ENCODE measurements at regions not wholly inside any gene's neighbourhood (a gene's known extent, or its start where the extent isn't known, plus 50 kb on each side); places are given as distances from the start of the nearest gene placed in this dataset.

DNA sequence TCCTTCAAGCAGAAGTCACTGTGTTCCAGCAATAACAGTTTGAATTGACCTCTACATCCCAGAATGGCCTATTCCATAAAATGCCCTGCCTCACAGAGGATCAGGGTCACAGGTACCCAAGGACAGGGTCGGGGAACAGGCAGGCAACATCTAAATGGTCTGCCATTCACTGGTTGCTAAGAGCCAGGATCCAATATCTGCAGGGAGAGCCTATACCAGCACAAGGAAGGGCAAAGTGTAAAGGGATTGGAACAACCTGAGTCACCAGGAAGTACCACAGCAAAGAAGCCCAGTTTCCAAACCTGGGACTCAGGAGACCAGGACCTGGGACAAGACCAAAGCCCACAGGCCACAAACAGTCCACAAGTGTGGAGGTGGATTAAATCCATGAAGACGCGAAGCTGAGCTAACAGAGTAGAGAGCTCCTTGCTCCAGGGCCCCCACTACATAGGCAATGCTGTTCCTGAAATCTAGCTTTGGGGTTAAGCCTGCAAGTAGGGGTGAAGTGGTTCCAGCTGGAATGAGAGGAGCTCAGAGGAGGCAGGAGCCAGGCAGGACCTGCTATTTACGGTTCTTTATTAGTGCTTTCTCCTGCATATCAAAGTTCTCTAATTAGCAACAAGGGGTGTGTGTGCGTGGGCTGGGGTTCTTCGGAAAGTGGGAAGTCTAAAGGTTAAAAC lies 274.3 kb downstream of the BCL11B start:
- no peak for DNase-seq (ENCODE audit: low read depth)

DNA sequence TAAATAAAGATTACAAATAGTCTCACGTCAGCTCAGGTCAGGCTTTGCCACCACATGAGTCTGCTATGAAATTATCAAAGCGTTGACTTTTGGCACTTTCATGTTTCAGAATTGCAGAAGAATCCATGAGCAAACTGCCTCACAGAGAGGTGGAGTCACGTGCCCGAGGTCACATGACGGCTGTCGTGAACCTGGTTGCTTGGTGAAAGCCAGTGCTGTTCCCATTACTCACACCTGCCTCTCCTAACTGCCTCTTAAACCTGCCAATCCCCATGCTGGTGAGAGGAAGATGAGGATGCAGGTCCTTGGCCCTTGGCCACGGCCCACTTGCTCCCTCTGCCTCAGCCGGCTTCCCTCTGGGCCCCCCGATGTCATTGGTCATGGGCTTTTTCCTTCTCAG lies 272.7 kb downstream of the BCL11B start:
- DNase-seq (ENCODE audit: low read depth) = no peak

DNA sequence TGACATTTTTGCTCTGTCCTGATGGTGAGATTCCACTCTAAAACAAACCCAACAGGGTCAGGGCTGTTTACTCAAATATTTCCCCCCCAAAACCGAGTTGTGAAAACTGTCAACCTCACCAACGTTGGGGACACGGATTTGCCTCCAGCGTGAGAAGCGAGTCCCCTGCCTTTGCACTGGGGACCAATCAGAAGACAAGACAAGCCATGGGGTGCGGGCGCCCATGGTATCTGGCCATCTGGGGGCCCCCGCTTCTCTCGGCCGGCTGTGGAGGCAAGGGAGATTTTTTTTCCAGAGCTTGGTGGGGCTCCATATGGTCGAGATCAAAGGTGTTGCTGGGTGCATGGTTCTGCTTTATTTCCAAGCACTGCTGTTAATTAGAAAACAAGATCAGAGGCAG lies 272.1 kb downstream of the BCL11B start:
- no peak for DNase-seq (ENCODE audit: low read depth)

DNA sequence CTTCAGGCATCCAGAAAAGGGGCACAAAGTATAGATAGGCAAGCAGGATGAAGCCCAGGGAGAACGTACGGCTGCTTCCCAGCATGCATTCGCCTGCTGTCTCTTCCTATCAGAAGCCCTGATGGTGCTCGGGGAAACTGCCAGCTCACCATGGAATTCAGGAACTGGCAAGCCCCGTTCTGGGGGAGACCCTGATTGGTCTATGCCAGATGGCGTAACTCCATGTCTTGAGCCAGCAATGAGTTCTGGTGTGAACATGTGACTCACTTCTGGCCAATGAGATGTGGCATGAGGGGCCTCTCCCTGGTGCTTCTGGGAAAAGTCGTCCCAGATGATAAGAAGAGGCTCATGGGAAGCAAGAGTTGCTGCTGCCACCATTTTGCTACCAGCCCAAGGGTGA lies 270.8 kb downstream of the BCL11B start:
- no peak for DNase-seq (ENCODE audit: low read depth)

DNA sequence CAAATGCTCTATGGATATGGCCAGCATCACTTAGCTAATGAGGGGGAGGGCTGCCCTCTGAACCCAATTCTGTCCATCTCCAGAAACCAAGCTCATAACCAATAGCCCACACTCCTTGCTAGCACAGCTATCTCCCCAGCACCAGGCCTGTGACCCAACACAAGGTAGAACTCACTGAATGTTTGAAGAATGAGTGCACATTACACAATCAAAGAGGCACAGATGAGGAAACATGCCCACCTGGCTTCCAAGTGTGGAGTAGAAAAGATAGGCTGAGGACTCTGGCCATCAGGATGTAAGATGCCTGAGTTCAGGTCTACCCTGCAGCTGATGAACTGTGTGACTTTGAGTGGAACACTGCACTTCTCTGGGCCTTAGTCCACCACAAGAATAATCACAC lies 268.4 kb downstream of the BCL11B start:
- DNase-seq (ENCODE audit: low read depth) = no peak

DNA sequence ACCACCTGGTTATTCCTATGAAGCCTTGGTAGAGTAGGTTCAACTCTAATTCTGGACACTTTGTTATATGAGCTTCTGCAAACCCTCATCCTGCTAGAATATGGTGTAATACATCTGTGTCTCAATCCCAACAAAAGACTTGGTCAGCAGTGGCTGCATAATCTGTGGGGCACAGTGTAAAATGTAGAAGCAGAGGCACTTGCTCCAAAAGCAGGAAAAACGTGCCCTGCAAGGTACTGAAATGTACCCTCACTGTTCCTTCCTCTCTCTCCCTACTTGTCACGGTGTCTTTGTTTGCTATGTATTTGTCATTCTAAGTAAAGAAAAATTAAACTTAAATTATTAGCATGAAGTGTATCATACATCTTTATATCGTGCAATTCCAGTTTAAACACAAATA lies 267.9 kb downstream of the BCL11B start:
- no peak for DNase-seq (ENCODE audit: low read depth)

DNA sequence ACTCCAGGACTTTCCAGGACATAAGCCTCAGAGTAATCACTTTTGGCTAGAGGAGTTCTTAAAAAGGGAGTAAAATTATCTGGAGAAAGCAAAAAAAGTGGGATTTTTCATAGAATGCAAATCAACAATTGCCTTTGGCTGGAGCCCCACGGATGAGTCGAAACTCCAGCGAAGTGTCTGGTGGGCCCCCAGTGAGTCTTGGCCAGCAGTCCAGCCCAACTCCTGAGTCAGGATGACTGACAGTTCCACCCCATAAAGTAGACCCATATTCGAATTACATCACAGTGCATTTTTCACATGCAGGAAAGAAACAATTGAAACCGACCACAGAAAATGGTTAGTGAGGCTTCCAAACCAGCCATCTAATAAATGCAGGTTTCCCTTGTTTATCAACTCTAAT lies 265.7 kb downstream of the BCL11B start:
- DNase-seq (ENCODE audit: low read depth) = no peak

DNA sequence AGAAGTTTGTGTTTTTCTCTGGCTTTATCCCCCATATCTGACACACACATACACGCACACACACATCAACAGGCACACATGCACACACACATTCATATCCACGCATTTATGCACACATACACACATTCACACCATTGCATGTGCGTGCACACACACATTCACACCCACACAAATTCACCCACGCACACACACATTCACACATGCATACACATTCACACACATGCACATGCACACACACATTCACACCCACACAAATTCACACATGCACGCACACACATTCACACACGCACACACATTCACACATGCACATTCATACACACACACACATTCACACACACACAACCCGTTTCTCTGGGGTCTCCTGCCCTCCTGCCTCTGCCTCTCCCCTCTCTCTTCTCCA lies 264.2 kb downstream of the BCL11B start:
- no peak for DNase-seq (ENCODE audit: low read depth)

DNA sequence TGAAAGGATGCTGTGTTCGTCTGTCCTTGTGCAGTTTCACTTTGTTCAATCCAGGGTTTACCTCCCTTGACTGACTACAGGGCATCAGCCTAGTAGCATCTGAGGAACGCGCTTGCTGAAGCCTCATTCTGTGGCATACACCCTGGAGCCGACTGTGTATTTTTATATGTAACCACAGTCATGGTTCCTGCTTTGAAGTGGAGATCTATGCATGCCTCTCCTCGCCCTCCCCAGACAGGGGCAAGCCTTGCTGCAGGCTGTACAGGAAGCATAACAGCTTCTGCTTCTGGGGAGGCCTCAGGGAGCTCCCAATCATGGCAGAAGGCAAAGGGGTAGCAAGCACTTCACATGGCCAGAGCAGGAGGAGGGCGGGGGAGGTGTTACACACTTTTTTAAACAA lies 262.1 kb downstream of the BCL11B start:
- DNase-seq (ENCODE audit: low read depth) = no peak

DNA sequence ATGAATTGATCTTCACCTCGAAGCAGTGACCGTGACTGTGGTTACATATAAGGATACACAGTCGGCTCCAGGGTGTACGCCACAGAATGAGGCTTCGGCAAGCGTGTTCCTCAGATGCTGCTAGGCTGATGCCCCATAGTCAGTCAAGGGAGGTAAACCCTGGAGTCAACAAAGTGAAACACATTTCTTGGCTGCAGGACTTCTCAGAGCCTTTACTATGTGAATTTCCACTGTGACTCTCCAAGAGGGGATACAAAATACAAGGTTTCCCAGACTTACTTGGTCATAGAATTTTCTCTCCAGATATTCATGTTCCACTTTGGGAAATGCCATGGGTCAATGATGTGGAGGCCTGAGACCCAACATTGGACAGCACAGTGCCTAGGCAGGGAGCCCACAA lies 260.6 kb downstream of the BCL11B start:
- no peak for DNase-seq (ENCODE audit: low read depth)

DNA sequence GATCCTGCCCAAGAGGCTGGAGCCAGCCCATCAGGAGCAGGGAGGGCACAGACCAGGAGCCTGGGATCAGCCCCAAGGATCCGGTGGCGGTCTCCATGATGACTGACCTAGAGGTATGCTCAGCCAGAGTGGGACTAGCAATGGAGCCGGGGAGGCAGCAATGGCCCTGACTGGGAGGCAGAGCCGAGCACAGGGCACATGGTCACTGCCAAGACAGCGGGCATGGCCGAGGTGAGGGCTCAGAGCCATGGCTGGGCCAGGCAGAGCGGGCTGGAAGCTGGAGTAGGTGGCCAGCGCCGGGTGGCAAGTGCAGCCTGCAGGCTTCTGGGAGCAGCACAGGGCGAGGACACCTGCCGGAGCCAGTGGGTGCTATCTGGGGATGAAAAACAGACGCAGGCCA lies 259.3 kb downstream of the BCL11B start:
- no peak for DNase-seq (ENCODE audit: low read depth)

DNA sequence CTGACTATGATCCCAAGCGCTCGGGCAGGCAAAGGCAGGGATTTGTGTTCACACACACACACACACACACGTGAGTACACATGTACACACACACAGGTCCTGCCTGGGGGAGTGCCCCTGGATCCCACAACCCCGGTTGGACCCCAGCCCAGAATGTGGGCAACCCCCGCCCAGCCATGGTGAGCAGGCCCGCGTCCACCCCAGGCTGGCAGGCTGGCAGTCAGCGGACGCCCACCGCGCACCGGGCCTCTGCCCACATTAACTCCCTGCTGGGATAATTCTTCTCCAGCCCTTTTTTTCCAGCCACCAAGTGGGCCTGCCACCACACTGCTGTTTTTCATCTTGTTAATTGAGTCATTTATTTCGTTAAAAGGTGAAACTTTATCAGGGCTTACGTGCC lies 256.2 kb downstream of the BCL11B start:
- DNase-seq (ENCODE audit: low read depth) = no peak

DNA sequence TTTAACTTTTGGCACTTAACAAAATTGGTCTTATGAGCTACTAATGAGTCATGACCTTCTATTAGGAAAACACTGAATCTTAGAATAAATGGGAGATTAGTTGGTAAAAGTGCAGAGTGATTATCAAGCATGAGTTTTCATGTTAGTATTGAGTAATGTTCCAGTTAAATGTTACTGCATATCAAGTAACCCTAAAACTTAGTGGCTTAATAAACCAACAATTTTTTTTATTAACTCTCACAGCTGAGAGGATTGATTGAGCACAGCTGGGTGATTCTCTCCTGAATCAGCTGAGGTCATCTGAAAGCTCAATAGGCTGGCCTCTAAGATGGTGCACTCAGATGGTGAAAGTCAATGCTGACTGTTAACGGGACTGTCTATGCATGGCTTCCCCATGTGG lies 248.6 kb downstream of the BCL11B start:
- DNase-seq (ENCODE audit: low read depth) = no peak

DNA sequence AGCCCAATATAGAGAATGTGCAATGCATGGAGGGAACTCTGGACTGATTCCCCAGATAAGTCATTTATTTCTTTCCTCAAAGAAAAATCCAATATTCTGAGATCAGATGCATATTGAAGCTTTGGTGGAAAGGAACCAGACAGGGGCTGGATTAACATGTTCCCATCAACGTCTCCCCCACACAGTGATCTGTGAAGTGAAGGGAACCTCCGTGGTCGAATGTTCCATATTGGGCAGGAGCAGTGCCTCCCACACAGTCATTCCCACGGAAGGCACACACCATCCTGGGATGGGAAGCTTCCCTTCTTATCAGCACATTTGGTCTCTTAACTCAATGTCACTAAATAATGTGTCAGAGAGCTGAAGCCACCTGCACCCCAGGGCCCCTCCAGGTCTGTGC lies 247.1 kb downstream of the BCL11B start:
- DNase-seq (ENCODE audit: low read depth) = no peak

DNA sequence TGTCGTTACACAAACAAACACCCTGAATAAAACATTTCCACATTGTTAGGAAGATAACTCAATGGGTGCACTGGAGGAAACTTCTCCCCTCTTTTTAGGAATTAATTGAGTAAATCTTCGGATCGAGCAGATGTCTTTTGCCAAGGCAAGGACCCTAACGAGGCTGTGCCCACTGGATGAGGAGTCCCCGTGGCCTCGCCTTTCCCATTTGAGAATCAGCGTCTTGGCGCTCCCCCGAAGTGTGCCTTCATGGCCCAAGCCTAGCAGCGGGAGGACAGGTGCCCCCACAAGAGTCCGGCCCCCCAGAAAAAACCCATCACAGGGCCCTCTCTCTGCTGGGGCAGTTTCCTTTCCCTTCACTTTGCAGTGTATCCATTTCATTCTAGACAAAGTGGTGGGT lies 246.6 kb downstream of the BCL11B start:
- no peak for DNase-seq (ENCODE audit: low read depth)

DNA sequence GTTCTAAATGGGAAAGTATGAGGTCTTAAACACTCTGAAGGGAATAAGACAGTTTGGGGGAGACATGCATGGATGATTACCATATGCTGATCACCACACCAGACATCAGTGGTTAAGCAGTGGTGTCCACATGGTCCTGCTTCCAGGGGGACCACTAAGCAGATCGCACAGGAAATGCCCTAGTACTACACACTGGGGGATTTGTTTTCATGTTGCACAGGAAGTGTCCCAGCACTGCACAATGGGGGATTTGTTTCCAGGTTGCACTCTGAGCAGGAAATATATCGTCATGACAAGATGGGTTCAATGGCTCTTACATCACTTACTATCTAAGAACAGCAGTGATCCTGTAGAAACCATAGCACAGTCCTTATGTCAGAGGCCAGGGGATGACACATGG lies 245.5 kb downstream of the BCL11B start:
- no peak for DNase-seq (ENCODE audit: low read depth)

DNA sequence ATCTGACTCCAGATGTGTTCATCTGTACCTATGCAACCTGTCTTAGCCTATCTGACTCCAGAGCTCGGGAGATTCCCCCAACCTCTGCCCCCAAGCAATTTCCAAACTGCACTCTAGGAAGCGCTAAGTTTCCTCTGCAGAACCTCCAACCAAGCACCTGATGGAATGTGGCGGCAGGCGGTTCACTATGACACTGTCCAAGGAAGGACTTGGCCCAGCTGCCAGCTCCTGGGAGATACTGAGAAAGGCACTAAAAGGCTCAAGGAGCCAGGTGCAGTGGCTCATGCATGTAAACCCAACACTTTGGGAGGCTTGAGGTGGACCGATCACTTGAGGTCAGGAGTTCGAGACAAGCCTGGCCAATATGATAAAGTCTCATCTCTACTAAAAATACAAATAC lies 244.0 kb downstream of the BCL11B start:
- no peak for DNase-seq (ENCODE audit: low read depth)

DNA sequence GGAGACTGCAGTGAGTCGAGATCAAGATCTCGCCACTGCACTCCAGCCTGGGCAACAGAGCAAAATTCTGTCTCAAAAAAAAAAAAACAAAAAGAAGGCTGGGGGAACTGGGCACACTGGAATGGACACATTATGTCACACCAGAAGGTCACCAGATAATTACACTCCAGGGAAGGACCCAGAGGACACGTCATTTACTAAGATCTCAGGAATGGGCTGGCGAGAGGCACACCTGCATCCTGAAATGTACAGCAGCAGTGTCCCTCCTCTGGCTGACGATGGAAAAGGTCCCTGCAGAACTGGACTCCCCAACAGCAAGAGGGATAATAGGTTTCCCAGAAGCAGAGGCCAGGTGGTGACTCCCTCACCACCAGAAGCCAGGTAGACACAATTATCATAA lies 243.5 kb downstream of the BCL11B start:
- no peak for DNase-seq (ENCODE audit: low read depth)

DNA sequence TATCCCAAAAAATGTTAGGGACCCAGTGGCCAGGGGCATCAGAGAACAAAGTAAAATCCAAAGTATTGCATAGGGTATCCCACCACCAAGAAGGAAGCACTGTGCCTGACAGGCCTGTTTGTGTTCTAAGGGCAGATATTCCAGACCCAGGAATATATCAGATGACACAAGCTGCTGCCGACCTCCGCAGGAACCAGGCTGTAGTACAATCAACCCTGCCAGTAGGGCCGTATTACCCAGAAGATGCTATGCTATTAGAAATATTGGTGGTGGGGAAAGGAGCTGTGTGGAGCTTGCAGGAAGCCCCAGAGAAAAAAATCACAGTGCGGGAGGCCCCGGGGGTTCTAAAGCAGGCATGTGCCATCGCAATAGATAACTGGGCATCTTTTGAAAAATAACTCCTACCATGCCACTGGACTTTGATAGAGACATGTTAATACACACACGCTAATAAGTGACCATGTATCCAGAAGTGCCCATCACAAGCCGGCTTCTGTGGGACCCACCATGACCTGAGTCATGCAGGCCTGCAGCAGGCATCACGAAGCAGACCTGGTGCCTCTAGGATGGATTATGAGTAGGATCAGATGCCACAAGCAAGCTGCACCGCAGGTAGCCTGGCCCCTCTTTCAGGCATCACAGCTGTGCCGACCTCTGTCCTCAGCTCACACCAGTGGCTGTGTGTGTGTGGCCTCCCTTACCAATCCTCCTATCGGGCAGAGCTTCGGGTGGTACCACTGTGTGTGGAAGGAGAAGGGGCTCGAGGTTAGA lies 242.7 kb downstream of the BCL11B start:
- DNase-seq (ENCODE audit: low read depth) = no peak

DNA sequence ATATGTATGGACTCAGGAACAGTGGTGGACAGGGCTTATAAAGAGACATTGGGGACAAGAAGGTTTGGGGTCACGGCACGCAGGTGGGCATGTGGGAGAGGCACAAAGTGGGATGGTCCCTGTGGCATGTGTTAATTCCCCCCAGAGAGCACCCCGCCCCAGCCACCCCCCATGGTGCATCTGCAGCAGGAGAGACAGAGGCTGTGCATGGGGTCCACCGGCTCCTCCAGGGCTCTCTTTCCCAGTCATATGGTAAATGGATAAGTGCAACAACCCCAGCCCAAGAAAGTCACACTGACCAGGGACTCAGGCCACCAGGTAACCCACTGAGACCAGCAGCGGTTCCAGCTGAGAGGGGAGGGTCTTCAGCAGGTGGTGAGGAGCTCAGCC lies 242.1 kb downstream of the BCL11B start:
- no peak for DNase-seq (ENCODE audit: low read depth)

DNA sequence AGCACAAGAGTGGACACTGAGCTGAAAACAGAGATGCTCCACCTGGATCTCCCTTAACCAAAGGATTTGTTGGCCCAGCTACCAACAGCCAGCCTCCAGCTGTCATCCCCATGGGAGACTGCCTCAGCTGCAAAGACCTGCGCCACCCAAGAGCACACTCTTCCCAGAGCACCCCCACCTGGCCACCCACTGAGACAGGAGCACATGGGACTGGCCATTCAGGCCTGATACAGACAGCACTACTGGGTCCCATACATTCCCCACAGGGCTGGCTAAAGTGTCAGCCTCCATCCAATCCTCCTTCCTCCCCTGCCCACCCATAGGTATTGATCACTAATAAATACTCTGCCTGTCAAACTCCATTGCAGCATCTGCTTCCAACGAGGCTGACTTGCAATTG lies 241.5 kb downstream of the BCL11B start:
- DNase-seq (ENCODE audit: low read depth) = no peak

DNA sequence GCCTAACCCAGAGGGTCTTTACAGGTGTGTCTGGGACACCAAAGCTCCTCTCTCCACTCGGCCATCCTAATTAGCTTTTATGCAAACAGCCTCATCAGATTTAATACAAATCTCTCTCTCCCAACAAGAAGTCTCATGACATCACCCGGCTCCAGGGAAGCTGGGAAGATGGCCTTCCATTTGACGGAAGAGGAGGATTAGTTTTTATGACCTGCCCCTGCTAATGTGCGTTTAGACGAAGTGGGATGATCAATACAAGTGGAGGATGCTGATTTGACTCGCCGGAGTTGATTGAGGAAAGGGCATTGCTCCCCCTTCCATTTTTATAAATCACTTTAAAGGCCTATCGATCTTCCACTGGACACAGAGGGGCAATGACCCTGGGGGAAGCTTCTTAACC lies 239.2 kb downstream of the BCL11B start:
- no peak for DNase-seq (ENCODE audit: low read depth)

DNA sequence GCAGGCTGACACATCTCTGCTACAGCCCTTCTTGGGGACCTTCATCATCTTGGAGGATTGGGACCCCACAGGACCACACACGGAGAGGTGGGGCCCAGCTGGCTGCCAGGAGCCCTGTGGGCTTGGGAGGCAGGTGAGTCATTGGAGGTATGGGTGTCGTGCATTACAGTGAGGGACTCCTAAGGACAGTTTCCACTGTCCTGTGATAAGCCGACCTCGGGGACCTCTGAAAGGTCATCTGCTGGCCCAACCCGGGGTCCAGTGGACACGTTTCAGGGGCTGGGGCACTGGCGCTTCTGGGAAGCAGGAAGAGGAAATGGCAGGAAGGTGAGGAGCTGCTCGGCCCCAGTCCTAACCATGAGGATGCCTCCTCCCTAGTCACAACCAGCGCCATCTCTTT lies 238.0 kb downstream of the BCL11B start:
- no peak for DNase-seq (ENCODE audit: low read depth)

DNA sequence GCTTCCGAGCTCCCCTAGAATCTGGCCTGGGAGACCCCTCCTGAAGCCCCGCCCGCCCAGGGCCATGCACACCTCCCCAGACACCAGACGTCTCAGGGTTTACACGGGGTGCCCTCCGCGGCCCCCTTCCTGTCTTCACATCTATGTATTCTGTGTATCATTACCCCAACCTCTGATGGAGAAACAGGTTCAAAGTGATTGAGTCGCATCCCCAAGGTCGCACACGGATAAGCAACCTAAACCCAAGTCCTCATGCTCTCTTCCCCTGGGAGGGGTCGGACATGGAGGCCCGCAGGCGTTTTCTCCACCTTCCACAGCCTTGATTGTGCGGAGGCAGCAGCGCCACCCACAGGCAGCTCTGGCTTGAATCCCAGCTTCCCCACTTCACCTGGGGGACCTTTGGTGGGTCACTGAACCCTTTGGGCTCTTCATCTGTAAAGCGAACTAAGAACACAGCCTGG lies 237.3 kb downstream of the BCL11B start:
- DNase-seq (ENCODE audit: low read depth) = no peak
